ENCODE measurements at regions not wholly inside any gene's neighbourhood (a gene's known extent, or its start where the extent isn't known, plus 50 kb on each side); places are given as distances from the start of the nearest gene placed in this dataset.
"Not testable (repeated sequence)": the region's sequence is repeated elsewhere in the genome, so short reads cannot be mapped to it uniquely, and the experiment has no call there.

- not testable (repeated sequence) for DNase-seq
Measured at GRCh38 chr11:67761211-67761610, 86.8 kb upstream of the ALDH3B2 start.

DNA sequence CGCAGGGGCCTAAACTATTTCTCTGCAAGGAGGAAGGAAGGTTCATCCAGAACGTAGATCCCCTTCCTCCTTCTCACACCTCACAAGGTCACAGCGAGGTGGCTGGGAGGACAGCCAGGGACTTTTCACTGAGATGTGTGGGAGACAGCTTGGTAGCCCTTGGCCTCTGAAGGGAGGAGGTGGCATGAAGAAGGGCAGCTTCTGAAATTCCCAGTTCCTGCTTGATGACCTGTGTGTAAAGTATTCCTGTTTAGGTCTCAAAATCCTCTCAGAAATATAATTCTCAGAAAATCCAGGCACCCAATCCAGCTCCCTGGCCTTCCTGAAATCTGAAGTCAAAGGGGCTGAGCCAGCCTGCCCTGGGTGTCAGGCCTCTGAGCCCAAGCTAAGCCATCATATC lies 84.9 kb upstream of the ALDH3B2 start:
- DNase-seq, result not testable (repeated sequence)

DNA sequence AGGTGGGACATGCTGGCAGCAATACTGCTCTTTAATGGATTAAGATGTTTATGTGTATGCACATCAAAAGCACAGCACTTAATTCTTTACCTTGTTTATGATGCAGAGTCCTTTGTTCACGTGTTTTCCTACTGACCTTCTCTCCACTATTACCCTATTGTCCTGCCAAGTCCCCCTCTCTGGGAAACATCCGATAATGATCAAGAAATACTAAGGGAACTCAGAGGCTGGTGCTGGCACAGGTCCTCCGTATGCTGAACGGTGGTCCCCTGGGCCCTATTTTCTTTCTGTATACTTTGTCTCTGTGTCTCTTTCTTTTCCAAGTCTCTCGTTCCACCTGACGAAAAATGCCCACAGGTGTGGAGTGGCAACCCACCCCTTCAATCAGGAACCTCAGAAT lies 84.0 kb upstream of the ALDH3B2 start:
- DNase-seq, result not testable (repeated sequence)

- not testable (repeated sequence) for DNase-seq
Measured at GRCh38 chr11:67758009-67758408, 83.6 kb upstream of the ALDH3B2 start.

DNA sequence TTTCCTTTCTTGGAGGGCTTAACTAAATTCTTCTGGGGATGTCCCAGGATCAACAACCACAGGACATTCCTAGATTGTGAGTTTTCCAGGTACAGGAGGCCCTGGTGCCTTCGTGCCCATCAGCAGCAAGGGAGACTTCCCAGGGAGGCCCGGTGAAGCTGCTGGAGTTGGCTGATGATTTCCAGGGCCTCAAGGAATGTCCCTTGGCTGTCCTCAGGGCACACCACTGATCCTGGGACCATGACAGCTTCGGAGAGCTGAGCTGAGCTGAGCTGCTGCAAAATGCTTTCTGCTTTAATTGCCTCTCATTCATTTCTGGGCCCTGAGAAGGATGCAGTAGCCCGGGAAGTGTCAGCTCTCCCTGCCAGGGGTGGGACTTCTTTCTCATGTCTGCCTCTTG lies 79.4 kb upstream of the ALDH3B2 start:
- not testable (repeated sequence) for DNase-seq

GRCh38 chr11:67745181-67745726 lies 70.8 kb upstream of the ALDH3B2 start:
- DNase-seq, result no peak

GRCh38 chr11:67744231-67744630 lies 69.8 kb upstream of the ALDH3B2 start:
- not testable (repeated sequence) for DNase-seq

GRCh38 chr11:67738231-67738630 lies 63.8 kb upstream of the ALDH3B2 start:
- not testable (repeated sequence) for DNase-seq

DNA sequence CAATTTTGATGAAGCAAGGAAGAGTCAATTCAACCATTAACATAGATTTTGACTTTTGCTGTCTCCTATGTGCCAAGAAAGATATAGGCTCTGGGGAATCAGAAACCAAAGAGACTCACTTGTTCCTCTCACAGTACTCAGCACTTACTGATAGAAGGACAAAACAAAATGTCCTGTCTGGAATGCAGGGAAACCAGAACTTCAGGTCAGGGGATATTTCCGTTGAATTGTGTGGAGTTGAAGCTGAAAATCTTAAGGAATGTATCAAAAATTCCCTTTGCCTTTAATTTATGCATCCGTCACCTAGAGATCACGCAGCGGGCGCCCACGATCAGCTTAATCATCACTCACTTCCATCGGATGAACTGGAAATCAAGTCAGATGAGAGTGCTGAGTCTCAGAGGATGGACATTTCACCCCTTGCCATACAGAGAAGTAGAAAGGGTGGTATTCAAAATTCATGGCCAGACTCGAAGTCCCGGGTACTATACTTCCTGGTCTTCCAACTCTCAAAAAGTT lies 63.2 kb upstream of the ALDH3B2 start:
- not testable (repeated sequence) for DNase-seq

GRCh38 chr11:67732045-67732787 lies 57.8 kb upstream of the ALDH3B2 start:
- DNase-seq, result peak; percentile 33 to 37

DNA sequence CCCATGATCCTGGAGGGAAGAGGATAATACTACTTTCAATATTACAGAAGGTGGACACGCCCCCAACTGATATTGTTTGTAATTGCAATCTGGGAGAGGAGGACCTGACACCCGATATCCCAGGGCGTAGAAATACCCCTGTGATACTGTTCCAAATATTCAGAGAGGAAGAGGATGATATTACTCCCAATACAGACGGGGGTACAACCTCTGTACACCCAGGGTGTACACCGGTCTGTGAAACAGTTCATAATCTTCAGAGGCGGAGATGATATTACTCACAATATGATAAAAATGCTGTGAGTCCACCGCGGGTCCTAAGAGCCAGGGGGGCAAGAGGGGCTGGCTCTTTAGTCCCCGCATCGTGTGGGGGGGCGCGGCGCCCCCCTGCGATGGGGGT lies 57.2 kb upstream of the ALDH3B2 start:
- DNase-seq, result no peak

DNA sequence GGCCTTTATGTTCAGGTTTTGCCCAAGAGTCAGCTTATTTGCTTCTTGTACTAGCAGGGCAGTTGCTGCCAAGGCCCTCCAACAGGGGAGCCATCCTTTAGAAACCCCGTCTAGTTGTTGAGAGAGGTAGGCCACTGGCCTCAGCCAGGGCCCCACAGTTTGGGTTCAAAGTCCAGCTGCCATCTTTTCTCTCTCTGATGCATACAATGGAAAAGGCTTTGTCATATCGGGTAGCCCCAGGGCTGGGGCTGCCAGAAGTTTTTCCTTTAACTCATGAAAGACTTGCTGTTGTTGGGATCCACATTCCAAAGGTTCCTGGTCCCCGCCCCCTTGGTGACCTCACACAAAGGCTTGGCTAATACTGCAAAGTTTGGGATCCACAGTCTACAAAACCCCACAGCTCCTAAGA lies 53.7 kb upstream of the ALDH3B2 start:
- DNase-seq, result not testable (repeated sequence)

DNA sequence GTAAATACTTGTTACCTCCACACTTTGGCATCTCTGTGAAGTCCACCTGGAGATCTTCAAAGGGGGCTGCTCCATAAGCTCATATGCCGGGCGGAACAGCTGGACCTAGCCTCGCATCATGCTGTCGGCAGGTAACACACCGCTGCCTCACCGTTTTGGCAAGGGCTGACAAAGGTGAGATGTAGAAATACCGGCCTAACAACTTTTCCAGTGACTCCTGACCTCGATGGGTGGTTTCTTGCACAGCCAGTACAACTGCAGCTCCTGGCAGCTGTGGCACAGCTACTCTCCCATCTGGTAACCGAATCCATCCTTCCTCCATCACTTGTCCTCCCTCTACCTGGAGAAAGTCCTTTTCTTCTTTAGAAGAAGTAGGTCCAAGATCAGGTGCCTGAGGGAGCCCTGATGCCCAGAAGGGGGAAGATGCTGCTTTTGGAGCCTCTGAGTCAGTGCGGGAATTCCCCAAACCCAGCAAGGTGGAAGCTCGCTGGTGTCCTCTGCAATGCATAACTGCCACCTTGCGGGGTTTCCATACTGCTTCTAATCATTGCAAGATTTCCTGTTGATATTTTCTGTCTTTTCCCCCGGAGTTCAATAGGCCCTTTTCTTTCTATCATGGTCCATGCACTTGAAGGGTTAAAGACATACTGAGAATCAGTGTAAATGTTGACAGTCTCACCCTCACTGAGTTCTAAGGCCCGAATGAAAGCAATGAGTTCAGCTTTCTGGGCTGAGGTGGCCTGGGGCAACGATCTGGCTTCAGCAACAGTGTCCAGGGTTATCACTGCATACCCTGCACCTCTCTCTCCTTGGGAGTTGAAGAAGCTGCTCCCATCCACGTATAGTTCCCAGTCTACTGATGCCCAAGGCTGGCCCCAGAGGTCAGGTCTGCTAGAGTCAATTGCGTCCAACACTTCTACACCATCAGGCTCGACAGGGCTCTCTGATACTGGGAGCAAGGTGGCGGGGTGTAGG lies 52.9 kb upstream of the ALDH3B2 start:
- peak; percentile 26 to 47 for DNase-seq
